Gastrocnemius medialis (tissue), 4 donors: ENCODE measurements at regions not wholly inside any gene's neighbourhood (a gene's known extent, or its start where the extent isn't known, plus 50 kb on each side); places are given as distances from the start of the nearest gene placed in this dataset.

Experiments
- ATAC-seq, 2 donors: fragments of 150-250 bp; one replicate each; pipeline ENCODE4 v1.9.1; 2016
- DNase-seq, 2 donors: peaks; one replicate each; pipeline ENCODE4 v3.0.0-alpha.2; 2019
- H3K27ac ChIP-seq, 4 donors: fragments of 200-600 bp; sonication (generic); 1 replicate in 1 of 4; 2 replicates in 3 of 4; pipeline ENCODE4 v1.5.1; 2016 to 2018; ENCODE audit warnings: mild to moderate bottlenecking in 2 of 4, moderate library complexity in 1 of 4
- H3K27me3 ChIP-seq, 3 donors: fragments of 200-600 bp; sonication (generic) in 2 of 3; 1 replicate in 1 of 3; 2 replicates in 2 of 3; pipeline versions ENCODE4 v1.5.1 to v1.6.0; 2016 to 2019; ENCODE audit warnings: mild to moderate bottlenecking in 1 of 3, moderate library complexity in 1 of 3
- H3K36me3 ChIP-seq, 2 donors: fragments of 200-600 bp; sonication (generic) in 1 of 2; one replicate each; pipeline ENCODE4 v1.5.1; 2017 to 2018
- H3K4me1 ChIP-seq, 2 donors: fragments of 200-600 bp; sonication (generic) in 1 of 2; one replicate each; pipeline ENCODE4 v1.5.1; 2016 to 2017; ENCODE audit warnings: mild to moderate bottlenecking in 2 of 2
- H3K4me3 ChIP-seq, 4 donors: fragments of 200-600 bp; sonication (generic) in 3 of 4; 1 replicate in 1 of 4; 2 replicates in 3 of 4; pipeline ENCODE4 v1.5.1; 2016 to 2019; ENCODE audit warnings: mild to moderate bottlenecking in 2 of 4
- H3K9me3 ChIP-seq, 3 donors: fragments of 200-600 bp; sonication (generic) in 2 of 3; 1 replicate in 1 of 3; 2 replicates in 2 of 3; pipeline ENCODE4 v1.5.1; 2016 to 2019
- CTCF ChIP-seq, 5 experiments: fragments of 450-650 bp in 3 of 5; fragments of 200-600 bp in 2 of 5; sonication (generic) in 2 of 5; IDR thresholded peaks in 4 of 5; conservative IDR thresholded peaks in 1 of 5; 1 replicate in 4 of 5; 2 replicates in 1 of 5; pipeline ENCODE4 v1.5.1; 2016 to 2019; ENCODE audit warnings: antibody characterized with exemption in 5 of 5, mild to moderate bottlenecking in 3 of 5, moderate library complexity in 3 of 5
- POLR2A ChIP-seq, 2 donors: fragments of 450-650 bp; IDR thresholded peaks; one replicate each; pipeline ENCODE4 v1.6.1; 2017; ENCODE audit warnings: antibody characterized with exemption in 2 of 2, mild to moderate bottlenecking in 2 of 2, moderate library complexity in 2 of 2
- in situ Hi-C, 4 donors: fragments of 200-750 bp; cut with MboI; loops; one replicate each; pipeline versions ENCODE4 v1.15.0 to v1.8.0; 2017; ENCODE audit warnings: low sequenced_read_pairs in 4 of 4
- intact Hi-C: fragments of 100-400 bp; cut with DNase I; formaldehyde crosslinking; loops from one replicate; pipeline ENCODE4 v1.15.1; 2023; ENCODE audit warnings: low total_unique reads

DNA sequence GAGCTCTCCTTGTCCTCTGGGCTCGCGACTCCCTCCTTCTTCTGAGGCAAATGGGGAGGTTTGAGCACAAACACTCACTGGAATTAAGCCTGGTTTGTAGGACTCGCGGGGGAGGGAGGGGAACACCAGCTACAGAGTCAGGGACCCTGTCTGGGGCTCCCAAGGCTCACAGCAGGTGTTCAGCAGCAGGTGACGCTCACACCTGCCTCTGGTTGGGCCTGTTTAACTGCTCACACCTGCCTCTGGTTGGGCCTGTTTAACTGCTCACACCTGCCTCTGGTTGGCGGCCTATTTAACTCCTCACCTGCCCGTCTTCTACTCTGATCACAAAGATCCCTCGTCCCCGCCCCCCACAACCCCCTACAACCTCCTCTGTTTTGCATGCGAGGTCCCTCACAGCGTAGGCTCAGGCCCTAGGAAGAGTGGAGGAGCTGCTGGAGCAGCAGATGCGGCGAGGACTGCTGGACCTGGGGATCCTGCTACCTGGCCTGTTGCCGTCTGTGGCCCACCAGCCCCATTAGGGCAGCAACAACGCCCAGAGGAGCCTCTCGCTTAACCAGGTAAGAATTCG lies 181.9 kb downstream of the ERMARD start:
- no peak overlapping the region for H3K27ac ChIP-seq
- DNase-seq = no peak
- intact Hi-C loops (no loop called here), in situ Hi-C loops (no loop called here)
- no peaks in the 10 kb centered on the region for H3K36me3 ChIP-seq
- TF ChIP-seq POLR2A (IDR thresholded peaks at IDR 0.05) = no peak
- TF ChIP-seq CTCF (IDR thresholded peaks at IDR 0.05 in 4 of 5, conservative IDR thresholded peaks at IDR 0.05 in 1 of 5) = no peak
- no peak overlapping the region for H3K4me3 ChIP-seq
- peaks cover 4 to 11% of the 10 kb centered on the region in 2 donors for H3K4me1 ChIP-seq
- no peaks in the 10 kb centered on the region for H3K27me3 ChIP-seq
- no peak for ATAC-seq
- no peaks in the 10 kb centered on the region for H3K9me3 ChIP-seq

DNA sequence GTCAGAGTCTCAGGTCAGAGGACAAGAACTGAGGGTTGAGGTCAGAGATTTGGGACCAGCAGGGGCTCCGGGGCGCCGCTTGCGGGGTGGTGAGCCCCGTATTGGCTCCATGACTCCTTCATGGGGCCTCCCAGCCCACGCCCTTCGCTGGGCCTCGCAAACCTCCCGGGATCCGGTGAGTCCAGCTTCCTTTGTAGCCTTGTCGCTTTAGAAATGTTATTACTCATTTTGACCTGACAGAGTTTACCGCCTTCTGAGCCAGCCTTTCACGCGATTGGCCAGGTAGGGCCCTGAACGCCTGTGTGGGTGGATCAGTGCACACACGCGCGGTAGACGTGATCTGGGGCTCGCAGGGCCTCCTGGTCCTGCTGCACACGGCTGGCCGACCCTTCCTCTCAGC lies 181.1 kb downstream of the ERMARD start:
- ATAC-seq (no peak), DNase-seq (no peak)
- H3K4me1 ChIP-seq = peaks cover 4 to 11% of the 10 kb centered on the region in 2 donors
- H3K27ac ChIP-seq = no peak overlapping the region
- TF ChIP-seq CTCF (IDR thresholded peaks at IDR 0.05 in 4 of 5, conservative IDR thresholded peaks at IDR 0.05 in 1 of 5) = no peak
- H3K4me3 ChIP-seq = no peak overlapping the region
- in situ Hi-C loops = no loop called here
- intact Hi-C loops = no loop called here
- H3K27me3 ChIP-seq = no peaks in the 10 kb centered on the region
- H3K36me3 ChIP-seq = no peaks in the 10 kb centered on the region
- no peaks in the 10 kb centered on the region for H3K9me3 ChIP-seq

- in situ Hi-C loops = no loop called here
- H3K27ac ChIP-seq = no peak overlapping the region
- peaks cover 4 to 11% of the 10 kb centered on the region in 2 donors for H3K4me1 ChIP-seq
- TF ChIP-seq CTCF (IDR thresholded peaks at IDR 0.05 in 4 of 5, conservative IDR thresholded peaks at IDR 0.05 in 1 of 5) (no peak), POLR2A (IDR thresholded peaks at IDR 0.05) (no peak)
- H3K4me3 ChIP-seq = no peak overlapping the region
- H3K27me3 ChIP-seq = no peaks in the 10 kb centered on the region
- intact Hi-C loops = no loop called here
- H3K9me3 ChIP-seq = no peaks in the 10 kb centered on the region
- no peak for DNase-seq
- ATAC-seq = no peak
- no peaks in the 10 kb centered on the region for H3K36me3 ChIP-seq
These were observed 179.8 kb downstream of the ERMARD start for GRCh38 chr6:169931261-169931660.

DNA sequence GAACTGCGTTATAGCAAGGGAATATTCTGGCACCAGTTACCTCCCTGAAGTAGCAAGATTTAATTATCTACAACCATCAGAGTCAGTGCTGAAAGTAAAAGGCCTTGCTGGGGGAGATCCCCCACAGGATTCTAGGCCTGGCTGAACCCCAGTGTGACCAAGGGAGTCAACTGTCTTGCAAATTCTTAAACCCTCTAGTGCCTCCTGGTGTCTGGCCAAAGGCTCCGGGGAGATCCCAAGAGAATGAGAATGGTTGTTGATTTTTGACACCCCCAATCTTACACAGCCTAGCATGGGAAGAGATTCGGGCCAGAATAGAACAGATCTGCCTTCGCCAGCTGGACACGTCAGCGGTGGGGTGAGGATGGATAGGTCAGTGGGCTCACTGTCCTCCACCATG lies 179.4 kb downstream of the ERMARD start:
- in situ Hi-C loops = no loop called here
- no peak overlapping the region for H3K4me3 ChIP-seq
- H3K36me3 ChIP-seq = no peaks in the 10 kb centered on the region
- peaks cover 4 to 11% of the 10 kb centered on the region in 2 donors for H3K4me1 ChIP-seq
- H3K9me3 ChIP-seq = no peaks in the 10 kb centered on the region
- no peak for TF ChIP-seq CTCF (IDR thresholded peaks at IDR 0.05 in 4 of 5, conservative IDR thresholded peaks at IDR 0.05 in 1 of 5)
- TF ChIP-seq POLR2A (IDR thresholded peaks at IDR 0.05) = no peak
- DNase-seq (no peak), ATAC-seq (no peak)
- intact Hi-C loops = no loop called here
- H3K27me3 ChIP-seq = no peaks in the 10 kb centered on the region
- H3K27ac ChIP-seq = no peak overlapping the region

GRCh38 chr6:169927711-169928110 lies 176.3 kb downstream of the ERMARD start:
- no peaks in the 10 kb centered on the region for H3K36me3 ChIP-seq
- H3K27ac ChIP-seq = no peak overlapping the region
- DNase-seq (no peak), ATAC-seq (no peak)
- H3K27me3 ChIP-seq = no peaks in the 10 kb centered on the region
- intact Hi-C loops (no loop called here), in situ Hi-C loops (no loop called here)
- H3K9me3 ChIP-seq = no peaks in the 10 kb centered on the region
- no peaks in the 10 kb centered on the region for H3K4me1 ChIP-seq
- TF ChIP-seq POLR2A (IDR thresholded peaks at IDR 0.05) (no peak), CTCF (IDR thresholded peaks at IDR 0.05 in 4 of 5, conservative IDR thresholded peaks at IDR 0.05 in 1 of 5) (no peak)
- no peak overlapping the region for H3K4me3 ChIP-seq
